HepG2 (cell line): ENCODE measurements at regions not wholly inside any gene's neighbourhood (a gene's known extent, or its start where the extent isn't known, plus 50 kb on each side); places are given as distances from the start of the nearest gene placed in this dataset.
"Not testable (repeated sequence)": the region's sequence is repeated elsewhere in the genome, so short reads cannot be mapped to it uniquely, and the experiment has no call there.

Experiments
- ATAC-seq: fragments of 200-7000 bp; cut with Tn5 transposase; 3 replicates; pipeline ENCODE4 v1.9.1; 2020; ENCODE audit warnings: mild to moderate bottlenecking, moderate library complexity
- BruUV-seq: library from RNA; stranded (reverse); fragments of 400-500 nt; replicated peaks from 2 replicates; lab custom pipeline; 2021; lab: Mats Ljungman, UMichigan
- CTCF ChIA-PET: fragments of 300-600 bp; formaldehyde crosslinking; extraction: SDS; loops from one replicate; lab custom pipeline; 2021; ENCODE audit warnings: low total read pairs, inconsistent platforms, low intra/inter-chr PET ratio; lab: Yijun Ruan, JAX
- POLR2A ChIA-PET: fragments of 350-600 bp; sonication (Branson Sonifier 250); formaldehyde crosslinking; loops from one replicate; lab custom pipeline; 2020; ENCODE audit warnings: antibody characterized with exemption, inconsistent platforms; lab: Yijun Ruan, JAX
- DNase-seq: peaks from one replicate; pipeline ENCODE4 v3.0.0-alpha.2; 2015; ENCODE audit warnings: low spot score
- FAIRE-seq: peaks from 3 replicates; lab custom pipeline; 2011; peaks lifted over from hg19 to GRCh38; lab: Jason Lieb, UNC
- H2AFZ ChIP-seq: one replicate; pipeline ENCODE4 v1.6.1; 2011; ENCODE audit warnings: low read length, inconsistent platforms
- H3K27ac ChIP-seq: fragments of 300-600 bp; 3 replicates; pipeline ENCODE4 v1.8.0; 2011; ENCODE audit warnings: mixed run types, mild to moderate bottlenecking, mixed read lengths, low read length, inconsistent platforms; ENCODE audit not compliant: insufficient read depth; ENCODE audit errors: extremely low read length
- H3K27me3 ChIP-seq, 2 experiments: fragments of 200-600 bp in 1 of 2; 2 replicates in 1 of 2; 3 replicates in 1 of 2; pipeline versions ENCODE4 v1.6.0 to v1.8.0; 2011; ENCODE audit warnings: low read length in 2 of 2, mild to moderate bottlenecking in 2 of 2, moderate library complexity in 2 of 2, inconsistent platforms in 1 of 2; ENCODE audit not compliant: insufficient read depth in 2 of 2, control insufficient read depth in 1 of 2
- H3K36me3 ChIP-seq, 2 experiments: fragments of 200-600 bp in 1 of 2; replicated peaks in 1 of 2; 2 replicates in 1 of 2; 3 replicates in 1 of 2; pipeline versions ENCODE4 v1.5.1 to v1.8.0; 2011; ENCODE audit warnings: low read length in 2 of 2, inconsistent platforms in 1 of 2; ENCODE audit not compliant: insufficient read depth in 2 of 2, control insufficient read depth in 1 of 2
- H3K4me1 ChIP-seq: 2 replicates; pipeline ENCODE4 v1.5.1; 2012; ENCODE audit warnings: low read length, inconsistent platforms; ENCODE audit not compliant: insufficient read depth
- H3K4me2 ChIP-seq: 2 replicates; pipeline ENCODE4 v1.6.0; 2011; ENCODE audit warnings: low read depth, low read length, inconsistent platforms
- H3K4me3 ChIP-seq, 3 experiments: fragments of 200-600 bp in 1 of 3; sonication (generic), shearing (Covaris generic) in 1 of 3; replicated peaks in 1 of 3; 2 replicates each; pipeline ENCODE4 v1.5.1; 2011 to 2016; ENCODE audit warnings: low read length in 3 of 3, inconsistent platforms in 2 of 3, low read depth in 2 of 3, mild to moderate bottlenecking in 2 of 3, control low read depth in 1 of 3, mixed read lengths in 1 of 3; ENCODE audit not compliant: insufficient read depth in 1 of 3
- H3K79me2 ChIP-seq: one replicate; pipeline ENCODE4 v1.6.1; 2011; ENCODE audit warnings: low read length, inconsistent platforms; ENCODE audit not compliant: insufficient read depth
- H3K9ac ChIP-seq: 2 replicates; pipeline ENCODE4 v1.6.0; 2011; ENCODE audit warnings: mild to moderate bottlenecking, low read depth, low read length, inconsistent platforms; ENCODE audit not compliant: insufficient read depth
- H3K9me3 ChIP-seq: 2 replicates; pipeline ENCODE4 v1.5.1; 2012; ENCODE audit warnings: mild to moderate bottlenecking, low read length
- H4K20me1 ChIP-seq: 2 replicates; pipeline ENCODE4 v1.6.0; 2011; ENCODE audit warnings: inconsistent platforms, mild to moderate bottlenecking, low read length, moderate library complexity; ENCODE audit not compliant: insufficient read depth
- MAFF ChIP-seq: IDR thresholded peaks from 2 replicates; pipeline ENCODE4 v1.6.1; 2011; ENCODE audit warnings: low read depth, low read length, improper control_type of control experiment
- MAFK ChIP-seq, 2 experiments: IDR thresholded peaks in 1 of 2; conservative IDR thresholded peaks in 1 of 2; 2 replicates each; pipeline ENCODE4 v1.6.1; 2011; ENCODE audit warnings: improper control_type of control experiment in 2 of 2, low read length in 2 of 2
- WGBS: methylation state at CpG from one replicate; pipeline ENCODE4 v1.1.6; 2017; ENCODE audit warnings: low lambda C conversion rate; 5-methylcytosine and 5-hydroxymethylcytosine counted together
- in situ Hi-C: cut with HindIII; loops from 2 replicates; pipeline ENCODE4 v1.10.0; 2017; ENCODE audit warnings: low pct_unique_long_range_greater_than_20kb; ENCODE audit not compliant: extremely low pct_ligation_motif_present
- intact Hi-C: fragments of 100-400 bp; cut with micrococcal nuclease; formaldehyde crosslinking; loops from one replicate; pipeline ENCODE4 v1.10.0; 2022; ENCODE audit not compliant: unreplicated experiment

DNA sequence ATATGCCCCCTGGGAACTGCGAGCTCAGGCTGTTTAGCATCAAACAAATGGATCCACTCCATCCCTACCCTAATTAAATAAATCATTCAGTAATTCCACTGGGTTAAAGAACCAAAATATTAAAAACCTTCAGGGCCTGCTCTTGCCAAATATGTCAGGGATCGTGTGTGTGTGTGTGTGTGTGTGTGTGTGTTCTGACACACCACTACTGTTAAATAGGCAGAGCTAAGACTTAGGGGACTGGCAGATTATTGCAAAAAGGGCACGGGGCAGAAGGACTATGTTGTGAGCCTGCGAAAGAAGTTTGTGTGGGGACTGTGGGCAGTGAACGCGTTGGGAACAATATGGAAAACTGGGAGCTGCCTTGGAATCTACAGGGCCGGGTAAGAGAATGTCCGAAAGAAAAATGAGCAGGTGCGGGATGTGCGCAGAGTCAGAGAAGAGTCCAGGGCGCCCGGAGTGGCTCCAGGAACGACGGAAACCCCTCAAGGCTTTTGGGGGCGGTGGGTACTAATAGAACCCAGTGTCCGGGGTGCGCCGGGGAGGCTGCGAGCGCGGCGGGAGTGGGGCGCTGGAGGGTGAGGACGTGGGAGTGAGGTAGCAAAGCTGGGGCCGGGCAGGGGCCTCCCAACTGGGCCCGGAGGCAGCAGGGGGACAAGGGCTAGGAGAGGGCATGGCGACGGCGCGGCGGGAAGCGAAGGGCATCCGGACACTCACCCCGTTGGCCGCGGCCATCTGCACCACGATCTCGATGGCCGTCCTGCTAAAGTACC is 54.8 kb downstream of the FOXD4L6 start:
- H2AFZ ChIP-seq, H3K79me2 ChIP-seq, FAIRE-seq: not testable (repeated sequence)

DNA sequence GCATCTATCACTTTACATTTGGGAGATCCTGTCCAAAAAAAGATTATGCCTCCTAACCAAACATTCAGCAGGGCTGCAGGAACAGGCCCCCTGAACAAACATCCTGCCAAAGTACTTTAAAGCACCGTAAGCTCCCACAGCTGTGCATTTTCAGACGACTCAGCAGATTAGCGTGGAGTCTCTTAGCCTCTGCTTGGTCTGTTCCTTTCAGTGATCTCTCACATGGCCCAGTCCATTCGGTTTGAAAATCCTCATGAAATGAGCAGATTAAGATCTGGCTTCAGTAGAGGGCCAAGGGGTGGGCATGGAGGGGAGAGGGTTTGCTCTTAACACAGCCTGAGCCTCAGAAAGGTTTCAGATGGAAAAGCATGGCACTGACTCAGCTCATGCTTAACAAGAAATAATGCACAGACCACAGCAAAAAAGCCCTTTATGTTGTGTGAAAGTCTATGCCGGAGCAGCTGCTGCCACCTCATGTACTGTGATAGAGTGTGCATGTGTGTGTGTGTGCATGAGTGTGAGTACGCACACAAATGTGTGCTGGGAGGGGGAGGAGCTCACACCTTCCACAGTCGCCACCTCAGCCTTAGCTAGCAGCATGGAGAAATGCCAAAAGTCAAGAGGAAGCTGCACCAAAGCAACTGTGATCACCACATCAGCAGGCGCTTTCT is 64.2 kb downstream of the FOXD4L6 start:
- H2AFZ ChIP-seq, in situ Hi-C loops, H3K9ac ChIP-seq, intact Hi-C loops, H3K4me3 ChIP-seq, H3K27ac ChIP-seq, H3K4me2 ChIP-seq, H3K27me3 ChIP-seq, BruUV-seq, POLR2A ChIA-PET, FAIRE-seq, DNase-seq, CTCF ChIA-PET, H3K36me3 ChIP-seq, H4K20me1 ChIP-seq, H3K9me3 ChIP-seq, H3K79me2 ChIP-seq, H3K4me1 ChIP-seq: not testable (repeated sequence)
- ATAC-seq: peak; percentile 48; the same call in 2 of the 3 replicates
- peak; percentile 57 to 60; a peak in 3 of 4 replicates for TF ChIP-seq MAFK (conservative IDR thresholded peaks at IDR 0.05 in 1 of 2, IDR thresholded peaks at IDR 0.05 in 1 of 2; ENCODE audit: low read length in 2 of 2)
- TF ChIP-seq MAFF: peak; percentile 52; the same call in 1 of the 2 replicates
- WGBS: 33% methylated on average over 7 of the region's 8 CpGs

More for the DNA sequence above, 54.8 kb downstream of the FOXD4L6 start:
- CTCF ChIA-PET, in situ Hi-C loops, BruUV-seq, H3K27me3 ChIP-seq, H3K9ac ChIP-seq, H3K9me3 ChIP-seq, H3K4me1 ChIP-seq, H3K27ac ChIP-seq, H3K4me2 ChIP-seq, POLR2A ChIA-PET, DNase-seq, H3K36me3 ChIP-seq, H4K20me1 ChIP-seq, ATAC-seq, intact Hi-C loops: not testable (repeated sequence)
- 74% methylated on average over 33 of the region's 39 CpGs for WGBS
- H3K4me3 ChIP-seq: peak overlapping the region in 1 of 3 experiments; percentile 62; a peak in 1 of 6 replicates

DNA sequence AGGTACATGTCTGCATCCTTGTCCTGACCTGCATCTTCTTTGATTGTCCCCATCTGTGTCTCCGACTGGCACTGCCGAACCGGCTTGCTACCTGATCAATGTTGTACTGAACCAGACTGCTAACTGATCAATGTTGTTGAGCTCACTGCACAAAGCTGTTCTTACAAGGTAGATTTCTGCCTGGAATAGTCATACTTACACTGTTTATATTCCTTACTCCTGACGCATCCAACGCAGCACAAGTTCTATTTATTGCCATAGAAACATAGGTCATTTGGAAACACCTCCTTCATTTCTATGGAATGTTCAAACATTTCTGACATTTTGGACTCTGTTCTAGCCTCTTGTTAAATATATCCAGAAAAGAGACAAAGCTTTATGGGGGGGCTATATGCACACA is 65.2 kb downstream of the FOXD4L6 start:
- H3K79me2 ChIP-seq, H3K27me3 ChIP-seq, FAIRE-seq, H3K9me3 ChIP-seq, H3K27ac ChIP-seq, H3K36me3 ChIP-seq, H3K4me2 ChIP-seq, in situ Hi-C loops, H3K4me1 ChIP-seq, ATAC-seq, BruUV-seq, DNase-seq, CTCF ChIA-PET, H3K4me3 ChIP-seq, H4K20me1 ChIP-seq, H3K9ac ChIP-seq, POLR2A ChIA-PET, H2AFZ ChIP-seq, intact Hi-C loops: not testable (repeated sequence)
- WGBS: 39% methylated on average over 5 of the region's 5 CpGs

DNA sequence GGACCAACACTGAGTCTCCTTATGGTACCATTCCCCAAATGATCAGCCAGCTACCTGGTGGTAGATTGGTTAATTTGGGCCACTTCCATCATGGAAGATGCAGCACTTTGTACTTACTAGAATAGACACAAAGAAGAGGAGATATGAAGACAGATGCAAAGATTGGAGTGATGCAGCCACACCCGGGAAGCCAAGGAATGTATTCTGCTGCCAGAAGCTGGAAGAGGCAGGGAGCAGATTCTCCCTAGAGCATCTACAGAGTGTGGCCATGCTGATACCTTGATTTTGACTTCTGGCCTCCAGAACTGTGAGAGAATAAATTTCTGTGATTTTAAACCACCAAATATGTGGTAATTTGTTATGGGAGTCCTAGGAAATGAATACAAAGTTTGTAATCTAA is 68.9 kb downstream of the FOXD4L6 start:
- H3K79me2 ChIP-seq, H3K36me3 ChIP-seq, FAIRE-seq, H3K4me3 ChIP-seq, ATAC-seq, H3K9ac ChIP-seq, H2AFZ ChIP-seq, BruUV-seq, H3K9me3 ChIP-seq, H3K4me2 ChIP-seq, POLR2A ChIA-PET, in situ Hi-C loops, DNase-seq, H4K20me1 ChIP-seq, H3K4me1 ChIP-seq, intact Hi-C loops, H3K27me3 ChIP-seq, H3K27ac ChIP-seq, CTCF ChIA-PET: not testable (repeated sequence)
- 53% methylated on average over 1 of the region's 1 CpG for WGBS
